Trophoblast cell (in vitro differentiated cells and primary cell): ENCODE measurements at regions not wholly inside any gene's neighbourhood (a gene's known extent, or its start where the extent isn't known, plus 50 kb on each side); places are given as distances from the start of the nearest gene placed in this dataset.

Source experiments
- DNase-seq, 2 donors: peaks; one replicate each; pipeline ENCODE4 v3.0.0-alpha.2; 2016
- H2AFZ ChIP-seq: 2 replicates; pipeline ENCODE4 v1.6.1; 2013; ENCODE audit warnings: low read length, moderate library complexity, mild to moderate bottlenecking; ENCODE audit not compliant: insufficient read depth, poor library complexity
- H2AK5ac ChIP-seq: 2 replicates; pipeline ENCODE4 v1.6.1; 2013; ENCODE audit warnings: mild to moderate bottlenecking, low read length
- H2BK120ac ChIP-seq: 2 replicates; pipeline ENCODE4 v1.6.1; 2013; ENCODE audit warnings: low read length, mild to moderate bottlenecking, moderate library complexity; ENCODE audit not compliant: insufficient read depth, poor library complexity
- H2BK12ac ChIP-seq: 2 replicates; pipeline ENCODE4 v1.6.1; 2013; ENCODE audit warnings: mild to moderate bottlenecking, low read length, moderate library complexity
- H2BK5ac ChIP-seq: 2 replicates; pipeline ENCODE4 v1.6.1; 2013; ENCODE audit warnings: low read length, low read depth, moderate library complexity, mild to moderate bottlenecking; ENCODE audit not compliant: poor library complexity
- H3K14ac ChIP-seq: 2 replicates; pipeline ENCODE4 v1.6.1; 2013; ENCODE audit warnings: mild to moderate bottlenecking, low read length
- H3K18ac ChIP-seq: 2 replicates; pipeline ENCODE4 v1.6.1; 2013; ENCODE audit warnings: mild to moderate bottlenecking, low read length
- H3K23ac ChIP-seq: 2 replicates; pipeline ENCODE4 v1.6.1; 2013; ENCODE audit warnings: low read length
- H3K27ac ChIP-seq: 2 replicates; pipeline ENCODE4 v1.5.1; 2013; ENCODE audit warnings: low read depth, mild to moderate bottlenecking, inconsistent platforms, low read length, moderate library complexity
- H3K27me3 ChIP-seq: 2 replicates; pipeline ENCODE4 v1.6.1; 2013; ENCODE audit warnings: inconsistent platforms, mild to moderate bottlenecking, low read length, moderate library complexity; ENCODE audit not compliant: insufficient read depth
- H3K36me3 ChIP-seq, 2 experiments: 1 replicate in 1 of 2; 2 replicates in 1 of 2; pipeline ENCODE4 v1.6.1; 2013; ENCODE audit warnings: low read length in 2 of 2, mild to moderate bottlenecking in 2 of 2, moderate library complexity in 1 of 2; ENCODE audit not compliant: insufficient read depth in 2 of 2, control insufficient read depth in 1 of 2
- H3K4ac ChIP-seq: 2 replicates; pipeline ENCODE4 v1.6.1; 2013; ENCODE audit warnings: low read depth, mild to moderate bottlenecking, low read length, moderate library complexity
- H3K4me1 ChIP-seq, 2 experiments: 1 replicate in 1 of 2; 2 replicates in 1 of 2; pipeline ENCODE4 v1.6.1; 2013; ENCODE audit warnings: low read length in 2 of 2, mild to moderate bottlenecking in 2 of 2, moderate library complexity in 1 of 2; ENCODE audit not compliant: insufficient read depth in 2 of 2, control insufficient read depth in 1 of 2
- H3K4me2 ChIP-seq: 2 replicates; pipeline ENCODE4 v1.6.1; 2013; ENCODE audit warnings: inconsistent platforms, mild to moderate bottlenecking, low read length, moderate library complexity
- H3K4me3 ChIP-seq: 2 replicates; pipeline ENCODE4 v1.5.1; 2013; ENCODE audit warnings: mild to moderate bottlenecking, low read depth, low read length, inconsistent platforms
- H3K79me1 ChIP-seq: one replicate; pipeline ENCODE4 v1.6.1; 2013; ENCODE audit warnings: low read length
- H3K79me2 ChIP-seq: 2 replicates; pipeline ENCODE4 v1.6.1; 2013; ENCODE audit warnings: low read length, mild to moderate bottlenecking; ENCODE audit not compliant: control insufficient read depth, insufficient read depth, poor library complexity
- H3K9ac ChIP-seq: 2 replicates; pipeline ENCODE4 v1.6.1; 2013; ENCODE audit warnings: mild to moderate bottlenecking, low read length
- H3K9me3 ChIP-seq: 2 replicates; pipeline ENCODE4 v1.6.1; 2013; ENCODE audit warnings: low read depth, mild to moderate bottlenecking, control low read depth, inconsistent platforms, low read length; ENCODE audit not compliant: insufficient read depth
- H4K12ac ChIP-seq: 2 replicates; pipeline ENCODE4 v1.6.1; 2013; ENCODE audit warnings: low read depth, mild to moderate bottlenecking, low read length, moderate library complexity
- H4K8ac ChIP-seq: 2 replicates; pipeline ENCODE4 v1.6.1; 2013; ENCODE audit warnings: low read depth, mild to moderate bottlenecking, low read length, moderate library complexity
- H4K91ac ChIP-seq: one replicate; pipeline ENCODE4 v1.6.1; 2013; ENCODE audit warnings: low read depth, mild to moderate bottlenecking, low read length, moderate library complexity
- WGBS: extraction: QIAGEN DNeasy Blood & Tissue Kit; methylation state at CpG from one replicate; pipeline ENCODE4 v1.1.7; 2013; ENCODE audit warnings: missing lambda C conversion rate; ENCODE audit not compliant: insufficient read length, insufficient coverage; ENCODE audit errors: extremely low coverage; 5-methylcytosine and 5-hydroxymethylcytosine counted together

GRCh38 chr11:107217444-107217843 lies 199.2 kb upstream of the GUCY1A2 start:
- no peak overlapping the region for H2BK12ac ChIP-seq
- H3K4me3 ChIP-seq: no peak overlapping the region
- no peak overlapping the region for H4K91ac ChIP-seq
- no peak overlapping the region for H2AFZ ChIP-seq
- no peaks in the 10 kb centered on the region for H3K79me1 ChIP-seq
- H3K27me3 ChIP-seq: no peaks in the 10 kb centered on the region
- no peak overlapping the region for H3K14ac ChIP-seq
- H3K23ac ChIP-seq: no peak overlapping the region
- DNase-seq: no peak
- H3K27ac ChIP-seq: no peak overlapping the region
- no peak overlapping the region for H2BK5ac ChIP-seq
- no peaks in the 10 kb centered on the region for H3K4me1 ChIP-seq
- H4K12ac ChIP-seq: no peak overlapping the region
- H2BK120ac ChIP-seq: no peak overlapping the region
- no peak overlapping the region for H3K4ac ChIP-seq
- H3K9me3 ChIP-seq: no peaks in the 10 kb centered on the region
- no peak overlapping the region for H3K4me2 ChIP-seq
- no peak overlapping the region for H2AK5ac ChIP-seq
- H4K8ac ChIP-seq: no peak overlapping the region
- H3K9ac ChIP-seq: no peak overlapping the region
- H3K79me2 ChIP-seq: no peaks in the 10 kb centered on the region
- H3K18ac ChIP-seq: no peak overlapping the region
- WGBS: no CpG with 5 or more reads among the region's 7 CpGs
- H3K36me3 ChIP-seq: no peaks in the 10 kb centered on the region

GRCh38 chr11:107215010-107215409 lies 196.7 kb upstream of the GUCY1A2 start:
- Histone ChIP-seq H3K4me2 (no peak overlapping the region), H3K4me3 (no peak overlapping the region), H3K79me1 (no peaks in the 10 kb centered on the region), H3K9me3 (no peaks in the 10 kb centered on the region), H3K23ac (no peak overlapping the region), H3K27ac (no peak overlapping the region), H2AFZ (no peak overlapping the region), H3K9ac (no peak overlapping the region), H2AK5ac (no peak overlapping the region), H2BK5ac (no peak overlapping the region), H3K36me3 (no peaks in the 10 kb centered on the region), H3K79me2 (no peaks in the 10 kb centered on the region), H4K91ac (no peak overlapping the region), H3K27me3 (no peaks in the 10 kb centered on the region), H3K4ac (no peak overlapping the region), H3K14ac (no peak overlapping the region), H4K8ac (no peak overlapping the region), H2BK12ac (no peak overlapping the region), H3K4me1 (no peaks in the 10 kb centered on the region), H3K18ac (no peak overlapping the region), H4K12ac (no peak overlapping the region), H2BK120ac (no peak overlapping the region)
- no CpG with 5 or more reads among the region's 2 CpGs for WGBS
- DNase-seq: no peak

DNA sequence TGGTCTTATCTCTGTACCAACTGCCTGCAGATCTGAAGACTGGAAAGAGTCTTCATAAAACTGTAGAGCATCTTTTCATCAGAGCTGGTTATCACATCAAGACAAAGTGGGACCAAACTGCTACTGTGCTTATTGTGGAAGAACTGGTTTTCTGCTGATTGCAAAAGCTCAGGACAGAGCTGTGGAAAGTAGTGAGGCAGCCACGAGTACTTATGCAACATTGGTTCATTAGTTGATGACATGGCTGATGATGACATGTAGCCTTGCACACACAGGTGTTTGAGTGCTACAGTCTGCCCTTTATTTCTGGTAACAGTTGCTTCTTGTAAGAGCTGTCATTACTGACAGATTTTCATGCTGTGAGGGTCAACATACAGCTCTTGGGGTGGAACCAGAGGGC lies 185.4 kb upstream of the GUCY1A2 start:
- Histone ChIP-seq H3K36me3 (no peaks in the 10 kb centered on the region), H3K14ac (no peak overlapping the region), H3K18ac (no peak overlapping the region), H3K4me3 (no peak overlapping the region), H3K4me2 (no peak overlapping the region), H2BK12ac (no peak overlapping the region), H2AK5ac (no peak overlapping the region), H3K4ac (no peak overlapping the region), H3K27ac (no peak overlapping the region), H3K9me3 (peaks cover 4% of the 10 kb centered on the region), H3K23ac (no peak overlapping the region), H3K27me3 (no peaks in the 10 kb centered on the region), H2AFZ (no peak overlapping the region), H4K91ac (no peak overlapping the region), H2BK5ac (no peak overlapping the region), H3K4me1 (no peaks in the 10 kb centered on the region), H4K8ac (no peak overlapping the region), H2BK120ac (no peak overlapping the region), H3K9ac (no peak overlapping the region), H3K79me1 (no peaks in the 10 kb centered on the region), H3K79me2 (no peaks in the 10 kb centered on the region), H4K12ac (no peak overlapping the region)
- no CpG with 5 or more reads among the region's 1 CpG for WGBS
- peak; percentile 50 to 81 for DNase-seq

- no peak overlapping the region for H3K4ac ChIP-seq
- no peaks in the 10 kb centered on the region for H3K27me3 ChIP-seq
- no peak overlapping the region for H2BK120ac ChIP-seq
- H3K4me3 ChIP-seq: no peak overlapping the region
- H3K9ac ChIP-seq: no peak overlapping the region
- H2AK5ac ChIP-seq: no peak overlapping the region
- H2BK5ac ChIP-seq: no peak overlapping the region
- no peaks in the 10 kb centered on the region for H3K4me1 ChIP-seq
- no peak overlapping the region for H3K4me2 ChIP-seq
- H4K8ac ChIP-seq: no peak overlapping the region
- H3K23ac ChIP-seq: no peak overlapping the region
- no peaks in the 10 kb centered on the region for H3K79me2 ChIP-seq
- no peak overlapping the region for H4K91ac ChIP-seq
- H3K36me3 ChIP-seq: no peaks in the 10 kb centered on the region
- WGBS: no CpG with 5 or more reads among the region's 3 CpGs
- H3K79me1 ChIP-seq: no peaks in the 10 kb centered on the region
- peaks cover 4% of the 10 kb centered on the region for H3K9me3 ChIP-seq
- H2AFZ ChIP-seq: no peak overlapping the region
- no peak overlapping the region for H4K12ac ChIP-seq
- H3K27ac ChIP-seq: no peak overlapping the region
- H3K14ac ChIP-seq: no peak overlapping the region
- no peak for DNase-seq
- H2BK12ac ChIP-seq: no peak overlapping the region
- H3K18ac ChIP-seq: no peak overlapping the region
These were observed 184.0 kb upstream of the GUCY1A2 start for GRCh38 chr11:107202241-107202640.
